ENCODE measurements at regions not wholly inside any gene's neighbourhood (a gene's known extent, or its start where the extent isn't known, plus 50 kb on each side); places are given as distances from the start of the nearest gene placed in this dataset.

DNA sequence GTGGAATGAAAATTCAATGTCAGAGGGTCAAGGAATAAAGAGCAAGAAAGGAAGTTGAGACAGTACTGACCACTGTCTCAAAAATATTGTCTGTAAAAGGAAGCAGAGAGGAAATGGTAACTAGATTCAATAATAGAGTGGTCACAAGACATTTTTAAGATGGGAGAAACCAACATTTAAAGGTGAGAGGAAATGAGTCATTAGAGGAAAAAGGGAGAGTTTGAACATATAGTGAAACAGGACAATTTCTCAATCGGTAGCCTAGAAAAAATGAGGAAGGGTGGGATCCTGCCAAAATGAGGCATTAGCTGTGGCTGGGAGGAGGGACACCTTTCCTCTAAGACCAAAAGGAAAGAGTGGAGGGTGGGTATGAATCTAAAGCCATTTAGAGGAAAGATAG, 288.5 kb downstream of the SP3 start:
- no peaks in the 10 kb centered on the region for H3K27me3 ChIP-seq (ENCODE audit: insufficient read depth, low read depth, low read length)
- no peak overlapping the region for H2AFZ ChIP-seq (ENCODE audit: low read depth, low read length)
- no peaks in the 10 kb centered on the region for H4K20me1 ChIP-seq (ENCODE audit: insufficient read depth)
- no peak for TF ChIP-seq MXI1 (conservative IDR thresholded peaks at IDR 0.05; ENCODE audit: poor library complexity, severe bottlenecking)
- no peak for TF ChIP-seq TAF1 (IDR thresholded peaks at IDR 0.05; ENCODE audit: low read depth)
- TF ChIP-seq REST (IDR thresholded peaks at IDR 0.05; ENCODE audit: borderline replicate concordance) = no peak
- TF ChIP-seq EP300 (conservative IDR thresholded peaks at IDR 0.05; ENCODE audit: poor library complexity, severe bottlenecking) = no peak
- TF ChIP-seq SMC3 (conservative IDR thresholded peaks at IDR 0.05; ENCODE audit: poor library complexity) = no peak
- TF ChIP-seq, protein P1, sequence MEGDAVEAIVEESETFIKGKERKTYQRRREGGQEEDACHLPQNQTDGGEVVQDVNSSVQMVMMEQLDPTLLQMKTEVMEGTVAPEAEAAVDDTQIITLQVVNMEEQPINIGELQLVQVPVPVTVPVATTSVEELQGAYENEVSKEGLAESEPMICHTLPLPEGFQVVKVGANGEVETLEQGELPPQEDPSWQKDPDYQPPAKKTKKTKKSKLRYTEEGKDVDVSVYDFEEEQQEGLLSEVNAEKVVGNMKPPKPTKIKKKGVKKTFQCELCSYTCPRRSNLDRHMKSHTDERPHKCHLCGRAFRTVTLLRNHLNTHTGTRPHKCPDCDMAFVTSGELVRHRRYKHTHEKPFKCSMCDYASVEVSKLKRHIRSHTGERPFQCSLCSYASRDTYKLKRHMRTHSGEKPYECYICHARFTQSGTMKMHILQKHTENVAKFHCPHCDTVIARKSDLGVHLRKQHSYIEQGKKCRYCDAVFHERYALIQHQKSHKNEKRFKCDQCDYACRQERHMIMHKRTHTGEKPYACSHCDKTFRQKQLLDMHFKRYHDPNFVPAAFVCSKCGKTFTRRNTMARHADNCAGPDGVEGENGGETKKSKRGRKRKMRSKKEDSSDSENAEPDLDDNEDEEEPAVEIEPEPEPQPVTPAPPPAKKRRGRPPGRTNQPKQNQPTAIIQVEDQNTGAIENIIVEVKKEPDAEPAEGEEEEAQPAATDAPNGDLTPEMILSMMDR (IDR thresholded peaks at IDR 0.05; ENCODE audit: poor library complexity, severe bottlenecking) = no peak
- no peak for TF ChIP-seq POLR2AphosphoS5 (IDR thresholded peaks at IDR 0.05)
- no peaks in the 10 kb centered on the region for H3K79me2 ChIP-seq (replicated peaks; ENCODE audit: insufficient read depth, low read length)
- no peak overlapping the region for H3K9ac ChIP-seq (ENCODE audit: low read length)
- no peaks in the 10 kb centered on the region for H3K9me2 ChIP-seq (ENCODE audit: insufficient read depth, low read length)
- no peaks in the 10 kb centered on the region for H3K9me3 ChIP-seq (ENCODE audit: low read length)
- H3F3A ChIP-seq (ENCODE audit: insufficient read depth, low read length, poor library complexity, severe bottlenecking) = no peaks in the 10 kb centered on the region
- H3K4me2 ChIP-seq (ENCODE audit: low read length) = no peak overlapping the region
- H3K36me3 ChIP-seq (ENCODE audit: insufficient read depth, low read length) = no peaks in the 10 kb centered on the region
- no peak overlapping the region for H3K4me3 ChIP-seq (ENCODE audit: low read length)
- no peak overlapping the region for H3K27ac ChIP-seq (ENCODE audit: low read length)

DNA sequence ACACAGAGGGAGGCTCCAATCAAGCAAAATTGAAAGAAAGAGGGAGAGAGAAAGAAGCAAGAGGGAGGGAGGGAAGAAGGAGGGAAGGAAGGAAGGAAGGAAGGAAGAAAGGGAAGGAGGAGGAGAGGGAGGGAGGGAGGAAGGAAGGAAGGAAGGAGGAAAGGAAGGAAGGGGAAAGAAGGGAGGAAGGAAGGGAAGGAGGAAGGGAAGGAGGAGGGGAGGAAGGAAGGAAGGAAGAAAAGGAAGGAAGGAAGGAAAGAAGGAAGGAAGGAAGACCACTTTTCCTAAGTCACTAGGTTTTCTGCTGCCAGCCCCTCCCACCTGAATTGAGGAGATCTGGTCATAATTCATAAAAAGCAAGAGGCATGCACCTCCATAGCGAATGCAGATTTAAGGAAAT, 287.0 kb downstream of the SP3 start:
- H3K27ac ChIP-seq (ENCODE audit: low read length) = no peak overlapping the region
- TF ChIP-seq EZH2 (IDR thresholded peaks at IDR 0.05; ENCODE audit: borderline replicate concordance, insufficient read depth, low read length, poor library complexity, severe bottlenecking) (no peak), SMC3 (conservative IDR thresholded peaks at IDR 0.05; ENCODE audit: poor library complexity) (no peak), MXI1 (conservative IDR thresholded peaks at IDR 0.05; ENCODE audit: poor library complexity, severe bottlenecking) (no peak), RAD21 (conservative IDR thresholded peaks at IDR 0.05) (no peak), POLR2AphosphoS5 (IDR thresholded peaks at IDR 0.05) (no peak), TAF1 (IDR thresholded peaks at IDR 0.05; ENCODE audit: low read depth) (no peak), REST (IDR thresholded peaks at IDR 0.05; ENCODE audit: borderline replicate concordance) (no peak), EP300 (conservative IDR thresholded peaks at IDR 0.05; ENCODE audit: poor library complexity, severe bottlenecking) (no peak)
- TF ChIP-seq, protein P1 (IDR thresholded peaks at IDR 0.05; ENCODE audit: poor library complexity, severe bottlenecking) = no peak

More for the DNA sequence above, 287.0 kb downstream of the SP3 start:
- H3K9ac ChIP-seq (ENCODE audit: low read length) = no peak overlapping the region
- no peaks in the 10 kb centered on the region for H3F3A ChIP-seq (ENCODE audit: insufficient read depth, low read length, poor library complexity, severe bottlenecking)
- no peak overlapping the region for H3K4me2 ChIP-seq (ENCODE audit: low read length)
- H3K9me3 ChIP-seq (ENCODE audit: low read length) = no peaks in the 10 kb centered on the region
- no peaks in the 10 kb centered on the region for H3K9me2 ChIP-seq (ENCODE audit: insufficient read depth, low read length)
- H4K20me1 ChIP-seq (ENCODE audit: insufficient read depth) = no peaks in the 10 kb centered on the region
- H3K36me3 ChIP-seq (ENCODE audit: insufficient read depth, low read length) = no peaks in the 10 kb centered on the region
- no peaks in the 10 kb centered on the region for H3K79me2 ChIP-seq (replicated peaks; ENCODE audit: insufficient read depth, low read length)
- no peak overlapping the region for H2AFZ ChIP-seq (ENCODE audit: low read depth, low read length)
- no peak overlapping the region for H3K4me3 ChIP-seq (ENCODE audit: low read length)
- H3K27me3 ChIP-seq (ENCODE audit: insufficient read depth, low read depth, low read length) = no peaks in the 10 kb centered on the region

Measured in neural cell (in vitro differentiated cells).